Testis (tissue), 2 donors: ENCODE measurements at regions not wholly inside any gene's neighbourhood (a gene's known extent, or its start where the extent isn't known, plus 50 kb on each side); places are given as distances from the start of the nearest gene placed in this dataset.

ENCODE experiments used
- POLR2A ChIP-seq: fragments of 450-650 bp; IDR thresholded peaks from one replicate; pipeline ENCODE4 v1.6.1; 2017; ENCODE audit warnings: antibody characterized with exemption, mild to moderate bottlenecking, moderate library complexity
- TF ChIP-seq, protein P1 (sequence below), 3 experiments: fragments of 450-650 bp in 2 of 3; fragments of 200-600 bp in 1 of 3; sonication (generic) in 1 of 3; IDR thresholded peaks; one replicate each; pipeline ENCODE4 v1.5.1; 2016 to 2019; ENCODE audit warnings: antibody characterized with exemption in 3 of 3, mild to moderate bottlenecking in 2 of 3, moderate library complexity in 1 of 3

GRCh38 chr19:13684021-13684420, 80.3 kb upstream of the MRI1 start:
- TF ChIP-seq, protein P1, sequence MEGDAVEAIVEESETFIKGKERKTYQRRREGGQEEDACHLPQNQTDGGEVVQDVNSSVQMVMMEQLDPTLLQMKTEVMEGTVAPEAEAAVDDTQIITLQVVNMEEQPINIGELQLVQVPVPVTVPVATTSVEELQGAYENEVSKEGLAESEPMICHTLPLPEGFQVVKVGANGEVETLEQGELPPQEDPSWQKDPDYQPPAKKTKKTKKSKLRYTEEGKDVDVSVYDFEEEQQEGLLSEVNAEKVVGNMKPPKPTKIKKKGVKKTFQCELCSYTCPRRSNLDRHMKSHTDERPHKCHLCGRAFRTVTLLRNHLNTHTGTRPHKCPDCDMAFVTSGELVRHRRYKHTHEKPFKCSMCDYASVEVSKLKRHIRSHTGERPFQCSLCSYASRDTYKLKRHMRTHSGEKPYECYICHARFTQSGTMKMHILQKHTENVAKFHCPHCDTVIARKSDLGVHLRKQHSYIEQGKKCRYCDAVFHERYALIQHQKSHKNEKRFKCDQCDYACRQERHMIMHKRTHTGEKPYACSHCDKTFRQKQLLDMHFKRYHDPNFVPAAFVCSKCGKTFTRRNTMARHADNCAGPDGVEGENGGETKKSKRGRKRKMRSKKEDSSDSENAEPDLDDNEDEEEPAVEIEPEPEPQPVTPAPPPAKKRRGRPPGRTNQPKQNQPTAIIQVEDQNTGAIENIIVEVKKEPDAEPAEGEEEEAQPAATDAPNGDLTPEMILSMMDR (IDR thresholded peaks at IDR 0.05): no peak
- no peak for TF ChIP-seq POLR2A
